Activated T-helper 17 cell treated with anti-CD3 and anti-CD28 coated beads, Interleukin-2, amount 50 U/mL, for 72 hours (primary cell): ENCODE measurements at regions not wholly inside any gene's neighbourhood (a gene's known extent, or its start where the extent isn't known, plus 50 kb on each side); places are given as distances from the start of the nearest gene placed in this dataset.

Experiments
- ATAC-seq: fragments of 150-1000 bp; cut with Tn5 transposase; replicated peaks from 2 replicates; pipeline ENCODE4 v1.10.0; 2021; ENCODE audit warnings: mild to moderate bottlenecking, moderate library complexity
- H3K27ac Mint-ChIP-seq: one replicate; pipeline ENCODE4 v1.8.0; 2022; ENCODE audit warnings: mixed read lengths
- H3K27me3 Mint-ChIP-seq: one replicate; pipeline ENCODE4 v1.8.0; 2022; ENCODE audit warnings: mixed read lengths
- H3K36me3 Mint-ChIP-seq: one replicate; pipeline ENCODE4 v1.8.0; 2022; ENCODE audit warnings: low read depth, mild to moderate bottlenecking, mixed read lengths
- H3K4me1 Mint-ChIP-seq: one replicate; pipeline ENCODE4 v1.8.0; 2022; ENCODE audit warnings: mixed read lengths
- H3K4me3 Mint-ChIP-seq: one replicate; pipeline ENCODE4 v1.8.0; 2022; ENCODE audit warnings: mild to moderate bottlenecking, mixed read lengths
- H3K9me3 Mint-ChIP-seq: one replicate; pipeline ENCODE4 v1.8.0; 2022; ENCODE audit warnings: mixed read lengths

DNA sequence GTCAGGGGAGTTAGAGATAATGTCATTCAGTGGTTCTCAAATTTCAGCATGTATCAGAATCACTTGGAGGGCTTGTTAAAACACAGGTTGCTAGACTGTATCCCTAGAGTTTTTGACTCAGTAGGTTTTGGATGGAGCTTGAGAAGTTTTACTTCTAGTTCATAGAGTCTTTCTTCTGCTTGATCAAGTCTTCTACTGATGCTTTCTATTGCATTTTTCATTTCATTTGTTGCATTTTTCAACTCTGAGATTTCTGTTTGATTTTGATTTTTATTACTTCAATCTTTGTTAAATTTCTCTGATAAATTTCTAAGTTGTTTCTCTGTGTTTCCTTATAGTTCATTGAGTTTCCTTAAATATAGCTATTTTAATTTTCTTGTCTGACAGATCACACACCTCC is 361.4 kb downstream of the RAPGEF2 start:
- Mint-ChIP-seq H3K27me3 (peaks cover 10% of the 10 kb centered on the region), H3K36me3 (no peaks in the 10 kb centered on the region), H3K9me3 (peaks cover 14% of the 10 kb centered on the region), H3K4me3 (no peak overlapping the region), H3K27ac (no peak overlapping the region), H3K4me1 (no peaks in the 10 kb centered on the region)
- ATAC-seq = no peak

- Mint-ChIP-seq H3K4me1 (no peaks in the 10 kb centered on the region), H3K27ac (no peak overlapping the region), H3K27me3 (peaks cover 10% of the 10 kb centered on the region), H3K36me3 (no peaks in the 10 kb centered on the region), H3K9me3 (no peaks in the 10 kb centered on the region), H3K4me3 (no peak overlapping the region)
- ATAC-seq = no peak
Observed at GRCh38 chr4:159476886-159477285, 374.0 kb downstream of the RAPGEF2 start.

DNA sequence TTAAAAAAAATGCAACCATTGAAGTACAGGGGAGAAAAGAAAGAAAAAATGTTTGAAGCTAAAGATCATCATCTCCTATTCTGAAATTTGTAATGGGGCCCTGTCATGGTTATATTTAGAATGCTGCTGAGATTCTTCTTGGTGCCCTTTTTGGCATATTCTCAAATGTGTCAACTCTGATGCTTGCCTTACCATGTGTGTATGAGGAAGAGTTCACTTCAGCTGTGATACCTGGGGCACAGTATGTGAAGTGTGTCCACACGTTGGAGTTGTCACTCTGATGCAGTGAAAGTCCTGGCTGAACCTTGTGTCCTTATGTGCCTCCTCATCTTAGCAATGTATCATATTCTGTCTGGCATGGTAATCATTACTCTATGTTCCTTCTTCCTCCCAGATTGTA is 377.9 kb downstream of the RAPGEF2 start:
- Mint-ChIP-seq H3K9me3 (no peaks in the 10 kb centered on the region), H3K4me3 (no peak overlapping the region), H3K4me1 (no peaks in the 10 kb centered on the region), H3K27me3 (peaks cover 26% of the 10 kb centered on the region), H3K27ac (no peak overlapping the region), H3K36me3 (no peaks in the 10 kb centered on the region)
- ATAC-seq = no peak

DNA sequence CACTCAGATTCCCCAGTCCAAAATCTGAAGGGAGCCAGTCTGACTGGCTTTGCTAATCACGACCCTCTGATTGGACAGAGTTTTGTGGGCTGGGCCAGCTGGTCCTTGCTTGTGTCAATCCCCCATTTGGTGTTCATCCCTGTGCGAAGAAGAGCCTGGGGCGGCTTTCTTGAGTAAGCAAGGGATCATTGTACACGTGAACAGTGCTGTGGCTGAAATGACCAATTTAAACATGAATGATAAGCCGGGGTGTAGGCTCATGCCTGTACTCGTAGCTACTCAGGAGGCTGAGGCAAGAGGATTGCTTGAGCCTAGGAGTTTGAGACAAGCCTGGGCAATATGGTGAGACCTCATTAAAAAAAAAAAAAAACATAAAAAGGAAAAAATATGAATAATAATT is 379.1 kb downstream of the RAPGEF2 start:
- H3K27me3 Mint-ChIP-seq = peaks cover 30% of the 10 kb centered on the region
- no peaks in the 10 kb centered on the region for H3K36me3 Mint-ChIP-seq
- no peaks in the 10 kb centered on the region for H3K4me1 Mint-ChIP-seq
- no peak overlapping the region for H3K4me3 Mint-ChIP-seq
- H3K9me3 Mint-ChIP-seq = no peaks in the 10 kb centered on the region
- no peak for ATAC-seq
- no peak overlapping the region for H3K27ac Mint-ChIP-seq

DNA sequence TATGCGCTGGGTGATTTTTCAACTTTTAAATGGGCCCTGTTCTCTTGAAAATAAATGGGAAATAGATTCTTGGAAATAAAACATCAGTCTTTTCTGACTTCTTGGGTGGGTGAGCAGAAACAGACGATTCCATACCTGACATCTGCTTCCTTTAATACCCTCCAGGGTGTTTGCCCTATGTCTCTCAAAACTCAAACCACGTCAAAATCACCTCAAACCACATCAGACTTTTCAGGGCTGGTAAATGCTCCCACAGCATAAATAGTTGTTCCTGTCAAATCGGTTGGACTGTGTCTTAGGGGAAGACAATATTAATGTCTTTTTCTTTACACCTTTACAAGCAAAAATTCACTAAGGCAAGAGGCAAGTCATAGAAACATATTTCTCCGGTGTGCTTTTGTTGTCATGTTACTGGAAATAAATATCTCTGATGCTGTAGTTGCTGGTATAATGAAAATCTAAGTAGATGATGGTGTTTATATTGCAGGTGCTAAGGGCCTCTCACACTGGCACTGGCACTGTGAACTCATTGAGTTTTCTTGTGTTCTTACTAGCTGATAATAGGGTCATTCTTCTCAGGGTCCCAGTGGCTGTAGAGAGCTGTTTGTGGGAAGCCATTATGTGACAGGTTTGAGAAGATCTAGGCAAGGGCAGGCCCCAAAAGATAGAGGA is 380.4 kb downstream of the RAPGEF2 start:
- Mint-ChIP-seq H3K27me3 (peaks cover 32% of the 10 kb centered on the region), H3K27ac (no peak overlapping the region), H3K4me3 (no peak overlapping the region), H3K4me1 (no peaks in the 10 kb centered on the region), H3K36me3 (no peaks in the 10 kb centered on the region), H3K9me3 (no peaks in the 10 kb centered on the region)
- ATAC-seq = no peak

DNA sequence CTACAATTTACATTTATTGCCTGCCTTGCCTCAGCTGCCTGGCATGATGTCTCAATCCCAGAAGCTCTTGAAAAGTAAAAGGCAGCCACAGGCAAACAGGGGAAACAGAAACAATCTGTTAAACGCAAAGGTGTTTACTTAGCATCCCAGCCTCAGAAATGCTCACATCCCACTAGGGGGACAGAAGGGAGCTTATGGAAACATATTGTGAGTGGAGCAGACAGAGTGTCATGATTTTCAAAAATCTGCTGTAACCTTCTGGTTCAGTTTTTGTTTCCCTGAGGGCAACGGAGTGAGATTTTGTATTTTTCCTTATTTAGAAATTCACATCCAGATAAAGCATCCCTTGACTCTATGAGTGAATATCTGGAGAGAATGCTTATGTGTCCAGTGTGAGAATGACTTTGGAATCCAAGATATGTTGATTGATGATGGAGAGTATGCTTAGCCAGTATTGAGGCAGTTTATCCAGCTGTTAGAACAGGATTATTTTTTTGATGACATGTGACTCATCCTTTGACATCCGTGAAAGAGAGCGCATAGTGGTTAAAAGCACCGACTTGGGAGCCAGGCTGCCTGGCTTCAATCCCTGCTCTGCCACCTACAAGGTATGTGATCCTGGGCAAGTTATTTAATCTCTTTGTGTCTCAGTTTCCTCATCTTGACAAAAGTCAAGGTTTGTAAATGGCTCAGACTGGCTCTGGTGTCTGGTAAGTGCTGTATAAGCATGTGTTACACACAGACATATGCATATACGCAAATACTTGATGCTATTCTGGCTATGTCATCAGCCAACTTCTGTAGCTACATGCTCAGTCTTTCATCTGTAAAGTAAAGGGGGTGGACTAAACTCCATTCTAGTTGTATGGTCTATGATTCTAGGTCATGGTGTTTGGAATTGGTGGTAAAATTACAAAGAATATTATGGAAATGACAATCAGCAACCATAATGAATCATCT is 381.2 kb downstream of the RAPGEF2 start:
- Mint-ChIP-seq H3K4me1 (no peaks in the 10 kb centered on the region), H3K27ac (no peak overlapping the region), H3K4me3 (no peak overlapping the region), H3K27me3 (peaks cover 32% of the 10 kb centered on the region), H3K36me3 (no peaks in the 10 kb centered on the region), H3K9me3 (no peaks in the 10 kb centered on the region)
- no peak for ATAC-seq

GRCh38 chr4:159484864-159485263 is 382.0 kb downstream of the RAPGEF2 start:
- ATAC-seq = no peak
- Mint-ChIP-seq H3K27ac (no peak overlapping the region), H3K9me3 (no peaks in the 10 kb centered on the region), H3K36me3 (no peaks in the 10 kb centered on the region), H3K4me1 (no peaks in the 10 kb centered on the region), H3K4me3 (no peak overlapping the region), H3K27me3 (peaks cover 32% of the 10 kb centered on the region)

- no peaks in the 10 kb centered on the region for H3K4me1 Mint-ChIP-seq
- H3K27ac Mint-ChIP-seq = no peak overlapping the region
- H3K27me3 Mint-ChIP-seq = peaks cover 31% of the 10 kb centered on the region
- H3K9me3 Mint-ChIP-seq = no peaks in the 10 kb centered on the region
- H3K36me3 Mint-ChIP-seq = no peaks in the 10 kb centered on the region
- H3K4me3 Mint-ChIP-seq = no peak overlapping the region
- peak; percentile 39 for ATAC-seq
Observed at GRCh38 chr4:159487284-159487747, 384.4 kb downstream of the RAPGEF2 start.

- ATAC-seq = no peak
- H3K4me1 Mint-ChIP-seq = no peaks in the 10 kb centered on the region
- H3K27me3 Mint-ChIP-seq = peaks cover 20% of the 10 kb centered on the region
- no peak overlapping the region for H3K27ac Mint-ChIP-seq
- no peaks in the 10 kb centered on the region for H3K36me3 Mint-ChIP-seq
- no peak overlapping the region for H3K4me3 Mint-ChIP-seq
- H3K9me3 Mint-ChIP-seq = no peaks in the 10 kb centered on the region
Observed at GRCh38 chr4:159489646-159490045, 386.8 kb downstream of the RAPGEF2 start.

GRCh38 chr4:159495515-159496236 is 392.8 kb downstream of the RAPGEF2 start:
- Mint-ChIP-seq H3K27ac (no peak overlapping the region), H3K4me3 (no peak overlapping the region), H3K4me1 (no peaks in the 10 kb centered on the region), H3K9me3 (no peaks in the 10 kb centered on the region), H3K36me3 (no peaks in the 10 kb centered on the region), H3K27me3 (peaks cover 6% of the 10 kb centered on the region)
- ATAC-seq = no peak

DNA sequence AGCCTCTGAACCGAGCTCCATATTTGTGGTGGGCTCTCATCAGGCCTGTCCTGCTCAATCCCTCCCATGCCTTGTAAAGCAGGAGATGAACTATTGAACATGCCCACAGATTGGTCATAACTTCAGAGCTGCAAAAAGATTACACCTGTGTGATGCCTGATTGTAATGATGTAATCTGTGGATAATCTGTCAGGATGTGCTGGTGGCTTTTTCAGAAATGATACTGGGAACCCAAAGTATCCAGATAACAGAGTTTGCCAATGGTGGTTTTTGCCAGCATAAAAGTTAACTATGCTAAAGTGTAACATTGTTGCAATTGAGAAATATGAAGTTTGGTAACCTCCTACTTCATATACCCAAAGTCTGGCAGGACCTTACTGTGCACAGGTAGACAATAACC is 393.4 kb downstream of the RAPGEF2 start:
- Mint-ChIP-seq H3K4me3 (no peak overlapping the region), H3K27ac (no peak overlapping the region), H3K27me3 (peaks cover 5% of the 10 kb centered on the region), H3K9me3 (no peaks in the 10 kb centered on the region), H3K4me1 (no peaks in the 10 kb centered on the region), H3K36me3 (no peaks in the 10 kb centered on the region)
- ATAC-seq = no peak

- Mint-ChIP-seq H3K4me3 (no peak overlapping the region), H3K36me3 (no peaks in the 10 kb centered on the region), H3K27ac (no peak overlapping the region), H3K27me3 (peaks cover 7% of the 10 kb centered on the region), H3K4me1 (no peaks in the 10 kb centered on the region), H3K9me3 (no peaks in the 10 kb centered on the region)
- no peak for ATAC-seq
Observed at GRCh38 chr4:159497936-159498335, 395.1 kb downstream of the RAPGEF2 start.

- ATAC-seq = no peak
- H3K36me3 Mint-ChIP-seq = no peaks in the 10 kb centered on the region
- H3K9me3 Mint-ChIP-seq = no peaks in the 10 kb centered on the region
- no peak overlapping the region for H3K4me3 Mint-ChIP-seq
- H3K4me1 Mint-ChIP-seq = no peaks in the 10 kb centered on the region
- no peak overlapping the region for H3K27ac Mint-ChIP-seq
- peaks cover 7% of the 10 kb centered on the region for H3K27me3 Mint-ChIP-seq
Observed at GRCh38 chr4:159498446-159499115, 395.7 kb downstream of the RAPGEF2 start.

DNA sequence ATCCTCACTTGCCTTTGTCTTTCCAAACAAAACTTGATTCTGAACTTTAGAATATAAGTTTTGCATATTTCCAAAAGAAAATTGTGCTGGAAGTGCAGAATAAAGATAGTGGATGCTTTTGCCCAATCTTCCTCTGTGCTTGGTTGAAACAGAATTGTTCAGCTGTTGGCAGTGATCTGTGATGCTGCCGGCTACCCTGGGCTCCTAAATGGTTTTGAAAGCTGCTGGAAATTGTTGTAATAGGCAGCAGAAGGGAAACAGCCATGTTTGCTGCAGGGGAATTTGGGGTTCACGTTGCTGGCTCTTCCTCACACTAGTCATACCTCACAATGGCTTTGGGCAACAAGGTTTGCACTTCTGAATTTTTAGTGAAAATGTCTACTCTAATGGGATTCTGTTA is 398.0 kb downstream of the RAPGEF2 start:
- Mint-ChIP-seq H3K27ac (no peak overlapping the region), H3K4me1 (no peaks in the 10 kb centered on the region), H3K9me3 (no peaks in the 10 kb centered on the region), H3K27me3 (peaks cover 5% of the 10 kb centered on the region), H3K36me3 (no peaks in the 10 kb centered on the region), H3K4me3 (no peak overlapping the region)
- no peak for ATAC-seq
